ENCODE measurements at regions not wholly inside any gene's neighbourhood (a gene's known extent, or its start where the extent isn't known, plus 50 kb on each side); places are given as distances from the start of the nearest gene placed in this dataset.

DNA sequence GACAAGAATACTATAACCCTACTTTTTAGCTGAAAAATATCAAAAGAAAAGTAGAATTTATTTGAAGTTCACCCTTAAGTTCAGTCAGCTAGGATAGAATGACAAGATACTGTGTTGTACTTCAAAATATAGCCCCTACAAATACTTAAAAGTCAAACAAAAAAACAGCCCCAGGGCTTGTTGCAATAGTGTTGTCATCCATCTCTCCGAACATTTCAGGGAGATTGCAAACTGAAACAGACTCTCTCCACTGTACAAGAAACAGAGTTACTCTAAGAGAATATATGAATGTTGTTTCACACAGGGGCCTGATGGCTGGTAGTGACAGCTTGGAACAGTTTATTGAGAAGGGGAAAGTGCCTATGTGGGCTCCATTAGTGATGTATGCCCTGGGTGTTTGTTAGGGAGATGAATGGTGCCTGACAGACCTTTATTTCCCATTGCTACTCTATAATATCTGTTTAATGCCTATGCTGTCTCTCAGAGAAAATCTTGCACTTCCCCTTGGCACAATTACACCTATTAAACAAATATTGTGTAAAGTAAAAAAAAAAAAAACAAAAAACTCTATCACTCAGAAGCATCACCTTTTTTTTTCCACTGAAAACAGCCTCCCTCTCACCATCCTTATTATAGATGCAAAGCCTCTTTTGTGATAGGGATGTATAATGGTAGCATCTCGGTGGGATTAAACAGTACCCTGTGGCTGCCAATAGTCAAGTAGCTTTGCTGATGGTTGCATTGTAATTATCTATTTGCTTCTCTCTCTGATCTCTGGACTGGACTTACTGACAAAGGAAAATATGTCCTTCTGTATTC is 506.3 kb upstream of the LUZP2 start:
- intact Hi-C loops (cut with micrococcal nuclease), result no loop called here

DNA sequence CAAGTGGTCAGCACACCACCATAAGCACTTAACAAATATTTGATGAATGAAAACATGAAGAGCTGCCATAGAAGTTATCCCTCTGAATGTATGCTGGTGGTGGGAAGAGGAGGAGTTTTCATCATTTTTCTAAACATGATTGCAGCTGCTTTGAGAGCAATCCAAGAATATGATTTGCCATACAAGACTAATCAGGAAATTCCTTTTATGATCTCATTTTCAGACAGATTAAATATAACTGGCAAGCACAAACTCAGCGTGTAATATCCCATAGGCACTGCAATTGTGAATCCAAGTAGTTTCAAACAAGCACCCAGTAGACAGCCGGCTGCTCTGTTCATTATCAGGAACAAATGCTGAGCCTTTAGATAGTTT is 505.7 kb upstream of the LUZP2 start:
- intact Hi-C loops (cut with micrococcal nuclease), result no loop called here

GRCh38 chr11:23995891-23996290 is 501.0 kb upstream of the LUZP2 start:
- intact Hi-C loops (cut with micrococcal nuclease), result no loop called here

DNA sequence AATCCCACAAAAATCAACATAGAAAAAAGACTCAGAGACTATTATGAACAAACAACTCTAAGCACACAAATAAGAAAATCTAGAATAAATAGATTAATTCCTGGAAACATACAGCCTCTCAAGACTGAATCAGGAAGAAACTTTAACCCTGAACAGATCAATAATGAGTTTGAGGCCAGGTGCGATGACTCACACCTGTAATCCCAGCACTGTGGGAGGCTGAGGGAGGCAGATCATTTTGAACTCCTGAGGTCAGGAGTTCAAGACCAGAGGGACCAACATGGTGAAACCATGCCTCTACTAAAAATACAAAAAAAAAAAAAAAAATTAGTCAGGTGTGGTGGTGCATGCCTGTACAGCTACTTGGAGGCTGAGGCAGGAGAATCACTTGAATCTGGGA is 499.5 kb upstream of the LUZP2 start:
- intact Hi-C loops (cut with micrococcal nuclease), result no loop called here

DNA sequence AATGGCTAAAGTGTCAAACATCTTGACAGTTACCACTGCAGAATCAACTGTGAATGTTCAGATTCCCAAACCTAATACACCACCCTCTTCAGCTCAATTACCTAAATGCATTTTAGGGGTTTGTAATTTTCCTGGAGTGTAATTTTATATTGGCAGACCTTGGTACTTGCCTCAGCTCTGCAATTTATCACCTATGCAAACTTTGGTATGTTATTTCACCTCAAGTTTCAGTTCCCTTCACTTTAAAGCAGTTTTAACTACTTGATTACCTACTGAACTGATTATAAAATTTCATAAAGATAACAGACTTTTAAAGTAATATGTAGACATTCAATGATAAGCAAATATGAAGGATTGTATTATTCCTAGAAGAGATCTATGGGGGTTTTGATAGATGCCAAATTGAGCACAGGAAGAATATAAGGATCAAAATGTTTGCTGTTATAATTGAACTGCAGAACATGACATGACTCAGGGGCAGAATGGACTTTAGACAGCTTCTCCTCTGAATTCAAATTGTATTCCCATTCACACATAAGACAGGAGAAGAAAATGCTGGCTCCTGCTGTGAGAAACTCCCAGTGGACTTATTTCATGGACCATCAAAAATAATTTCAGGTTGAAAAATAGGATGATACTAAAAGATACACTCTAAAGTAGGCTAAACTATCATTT is 491.5 kb upstream of the LUZP2 start:
- intact Hi-C loops (cut with micrococcal nuclease), result no loop called here

GRCh38 chr11:24043842-24044241 is 453.0 kb upstream of the LUZP2 start:
- intact Hi-C loops (cut with micrococcal nuclease), result no loop called here

GRCh38 chr11:24046731-24047130 is 450.1 kb upstream of the LUZP2 start:
- intact Hi-C loops (cut with micrococcal nuclease), result no loop called here

DNA sequence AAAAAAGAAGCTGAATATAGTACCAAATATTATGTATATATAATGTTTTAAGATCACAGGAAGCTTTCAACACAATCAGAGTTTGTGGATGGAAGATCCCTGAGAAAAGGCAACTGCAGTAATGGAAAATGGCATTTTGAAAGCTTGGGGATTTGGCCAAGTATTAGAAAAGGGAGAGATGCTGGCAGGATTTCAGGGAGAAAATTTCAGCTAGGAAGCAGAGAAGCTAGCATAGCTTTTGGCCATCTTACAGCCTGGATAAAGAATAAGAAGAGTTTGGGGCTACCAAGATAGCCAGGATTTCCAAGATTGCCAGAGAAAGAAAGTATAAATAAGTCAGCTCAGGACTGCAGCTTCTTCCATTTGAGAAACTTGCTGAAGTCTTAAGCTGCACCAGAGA is 440.8 kb upstream of the LUZP2 start:
- intact Hi-C loops (cut with micrococcal nuclease), result no loop called here

DNA sequence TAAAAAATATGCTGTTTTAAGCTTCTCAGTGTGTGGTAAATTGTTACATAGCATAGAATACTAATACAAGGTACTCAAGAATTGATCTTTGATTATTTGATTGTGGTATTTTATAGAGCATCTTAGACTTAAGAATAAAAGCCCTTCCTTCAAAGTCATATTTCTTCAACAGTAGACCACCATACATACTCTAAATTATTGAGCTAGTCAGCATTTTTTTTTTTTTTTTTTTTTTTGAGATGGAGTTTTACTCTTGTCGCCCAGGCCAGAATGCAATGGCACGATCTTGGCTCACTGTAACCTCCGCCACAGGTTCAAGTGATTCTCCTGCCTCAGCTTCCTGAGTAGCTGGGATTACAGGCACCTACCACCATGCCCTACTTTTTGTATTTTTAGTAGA is 436.7 kb upstream of the LUZP2 start:
- intact Hi-C loops (cut with micrococcal nuclease), result no loop called here

GRCh38 chr11:24064309-24064903 is 432.4 kb upstream of the LUZP2 start:
- intact Hi-C loops (cut with micrococcal nuclease), result no loop called here

DNA sequence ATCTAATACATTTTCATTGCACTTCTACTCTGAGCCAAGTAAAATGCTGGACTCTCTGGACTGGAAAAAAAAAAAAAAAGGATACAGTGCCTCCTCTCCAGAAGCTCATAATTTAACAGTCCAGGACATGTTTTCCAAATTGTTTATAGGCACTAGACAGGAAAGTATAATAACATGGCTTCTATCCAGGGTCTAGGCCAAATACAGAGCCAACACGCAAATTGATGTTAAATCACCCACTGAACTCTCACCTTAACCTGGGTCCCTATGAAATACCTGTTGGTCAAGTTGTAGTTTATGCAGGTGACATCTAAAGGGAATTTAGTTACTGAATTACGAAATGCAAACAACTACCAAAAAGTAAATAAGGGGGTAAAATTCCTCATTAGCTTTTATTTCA is 428.7 kb upstream of the LUZP2 start:
- intact Hi-C loops (cut with micrococcal nuclease), result no loop called here

GRCh38 chr11:24070435-24070834 is 426.4 kb upstream of the LUZP2 start:
- intact Hi-C loops (cut with micrococcal nuclease), result no loop called here

- intact Hi-C loops (cut with micrococcal nuclease), result no loop called here
These were observed 418.8 kb upstream of the LUZP2 start for GRCh38 chr11:24078018-24078417.

GRCh38 chr11:24082241-24082640 is 414.6 kb upstream of the LUZP2 start:
- intact Hi-C loops (cut with micrococcal nuclease), result no loop called here

- intact Hi-C loops (cut with micrococcal nuclease), result no loop called here
These were observed 414.0 kb upstream of the LUZP2 start for GRCh38 chr11:24082860-24083259.

- intact Hi-C loops (cut with micrococcal nuclease), result no loop called here
These were observed 411.9 kb upstream of the LUZP2 start for GRCh38 chr11:24084956-24085355.

DNA sequence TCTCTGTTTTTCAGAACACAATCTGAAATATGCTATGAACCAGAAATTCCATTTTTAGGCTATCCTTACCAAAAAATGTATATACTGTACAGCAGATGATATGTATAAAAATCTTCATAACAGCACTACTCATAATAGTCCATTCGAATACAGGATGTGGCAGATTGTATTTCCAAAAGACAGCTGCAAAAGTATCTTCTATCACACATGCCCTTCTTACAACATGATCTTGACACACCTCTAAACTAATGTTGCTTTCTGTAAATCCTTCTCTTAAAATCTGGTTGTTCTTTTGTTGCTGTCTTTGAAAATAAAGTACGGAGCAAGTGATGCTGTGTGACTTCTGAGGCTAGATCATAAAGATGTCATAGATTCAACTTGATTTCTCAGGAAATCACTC is 409.9 kb upstream of the LUZP2 start:
- intact Hi-C loops (cut with micrococcal nuclease), result no loop called here

- intact Hi-C loops (cut with micrococcal nuclease), result no loop called here
These were observed 405.3 kb upstream of the LUZP2 start for GRCh38 chr11:24091594-24091993.

DNA sequence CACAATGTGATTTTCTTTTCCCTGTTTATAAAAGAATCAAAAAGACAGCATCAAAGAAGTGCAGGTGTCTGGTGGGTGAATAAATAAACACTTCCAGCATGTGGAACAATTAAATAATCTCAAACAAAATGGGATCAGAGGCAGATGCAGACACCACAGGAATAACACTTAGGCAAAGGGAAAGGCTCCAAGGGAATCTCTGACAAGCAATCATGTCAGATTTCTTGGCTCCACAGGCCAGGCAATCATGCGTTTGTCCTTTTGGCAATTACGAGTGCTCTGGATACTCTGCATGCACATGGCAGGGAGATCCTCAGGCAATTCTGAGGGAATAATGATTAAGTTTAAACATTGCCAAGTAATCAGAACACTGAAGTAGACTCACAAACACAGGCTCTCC is 403.5 kb upstream of the LUZP2 start:
- intact Hi-C loops (cut with micrococcal nuclease), result no loop called here

- intact Hi-C loops (cut with micrococcal nuclease), result no loop called here
These were observed 388.2 kb upstream of the LUZP2 start for GRCh38 chr11:24108609-24109008.

GRCh38 chr11:24122291-24122690 is 374.6 kb upstream of the LUZP2 start:
- intact Hi-C loops (cut with micrococcal nuclease), result no loop called here

GRCh38 chr11:24124876-24125275 is 372.0 kb upstream of the LUZP2 start:
- intact Hi-C loops (cut with micrococcal nuclease), result no loop called here

DNA sequence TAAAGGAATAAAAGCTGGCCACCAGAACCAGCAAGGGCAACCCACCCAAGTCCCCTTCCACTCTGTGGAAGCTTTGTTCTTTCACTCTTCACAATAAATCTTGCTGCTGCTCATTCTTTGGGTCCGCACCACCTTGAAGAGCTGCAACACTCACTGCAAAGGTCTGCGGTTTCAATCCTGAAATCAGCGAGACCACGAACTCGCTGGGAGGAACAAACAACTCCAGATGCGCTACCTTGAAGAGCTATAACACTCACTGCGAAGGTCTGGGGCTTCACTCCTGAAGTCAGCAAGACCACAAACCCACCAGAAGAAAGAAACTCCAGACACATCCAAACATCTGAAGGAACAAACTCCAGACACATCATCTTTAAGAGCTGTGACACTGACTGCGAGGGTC is 365.2 kb upstream of the LUZP2 start:
- intact Hi-C loops (cut with micrococcal nuclease), result no loop called here
